HG03039 (cell line): ENCODE measurements at regions not wholly inside any gene's neighbourhood (a gene's known extent, or its start where the extent isn't known, plus 50 kb on each side); places are given as distances from the start of the nearest gene placed in this dataset.
"Not testable (repeated sequence)": the region's sequence is repeated elsewhere in the genome, so short reads cannot be mapped to it uniquely, and the experiment has no call there.

Experiments used
- ATAC-seq: cut with Tn5 transposase; IDR thresholded peaks from one replicate; pipeline ENCODE4 v1.9.1; 2021; ENCODE audit warnings: mild to moderate bottlenecking, moderate library complexity; ENCODE audit not compliant: unreplicated experiment

DNA sequence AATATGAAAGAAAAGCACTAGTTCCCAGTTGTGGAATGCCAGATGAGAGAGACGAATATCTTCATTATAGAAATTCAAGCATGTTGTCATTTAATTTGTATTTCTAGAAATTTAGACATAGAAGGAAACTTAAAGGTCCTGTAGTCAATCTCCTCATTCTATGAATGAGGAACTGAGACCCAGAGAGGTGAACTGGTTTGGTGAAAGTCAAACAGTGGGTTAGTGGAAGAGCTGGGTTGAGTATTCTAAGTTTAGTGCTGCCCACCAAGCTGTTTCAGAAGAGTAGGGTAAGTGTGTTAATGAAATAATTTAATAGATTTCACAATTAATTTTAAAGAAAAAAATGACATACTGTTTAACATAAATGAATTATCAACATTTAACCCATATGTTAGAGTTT lies 655.2 kb downstream of the FAM133A start:
- ATAC-seq = no peak

DNA sequence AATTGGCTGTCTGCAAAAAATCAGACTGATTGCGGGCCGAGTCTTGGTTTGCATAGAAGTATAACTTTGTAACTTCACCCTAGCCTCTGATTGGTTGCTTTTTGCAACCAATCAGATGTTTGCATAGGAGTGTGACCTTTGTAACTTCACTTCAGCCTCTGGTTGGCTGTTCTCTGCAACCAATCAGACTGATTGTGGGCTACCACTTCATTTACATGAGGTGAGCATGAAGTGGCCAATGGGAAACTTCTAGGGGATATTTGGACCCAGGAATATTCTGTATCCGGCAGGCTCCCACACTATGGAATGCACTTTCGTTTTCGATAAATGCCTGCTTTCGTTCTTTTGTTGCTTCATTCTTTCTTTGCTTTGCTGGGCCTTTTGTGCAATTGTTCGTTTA lies 667.7 kb downstream of the FAM133A start:
- ATAC-seq = not testable (repeated sequence)

DNA sequence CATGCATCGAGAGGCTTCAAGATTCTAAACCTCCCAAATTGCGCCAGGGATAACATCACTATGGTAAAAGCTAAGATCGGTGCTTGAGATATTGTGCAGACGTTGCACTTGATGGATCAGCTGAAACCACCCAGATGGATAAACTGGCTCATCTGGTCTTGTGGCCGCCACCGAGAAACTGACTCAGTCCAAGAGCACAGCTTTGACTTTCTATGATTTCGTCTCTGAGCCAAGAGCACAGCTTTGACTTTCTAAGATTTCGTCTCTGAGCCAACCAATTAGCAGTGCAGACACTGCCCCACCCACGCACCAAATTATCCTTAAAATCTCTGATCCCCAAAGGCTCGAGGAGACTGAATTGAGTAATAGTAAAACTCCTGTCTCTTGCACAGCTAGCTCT lies 687.2 kb downstream of the FAM133A start:
- ATAC-seq = no peak

- ATAC-seq = no peak
These were observed 691.7 kb downstream of the FAM133A start for GRCh38 chrX:94365736-94366135.

DNA sequence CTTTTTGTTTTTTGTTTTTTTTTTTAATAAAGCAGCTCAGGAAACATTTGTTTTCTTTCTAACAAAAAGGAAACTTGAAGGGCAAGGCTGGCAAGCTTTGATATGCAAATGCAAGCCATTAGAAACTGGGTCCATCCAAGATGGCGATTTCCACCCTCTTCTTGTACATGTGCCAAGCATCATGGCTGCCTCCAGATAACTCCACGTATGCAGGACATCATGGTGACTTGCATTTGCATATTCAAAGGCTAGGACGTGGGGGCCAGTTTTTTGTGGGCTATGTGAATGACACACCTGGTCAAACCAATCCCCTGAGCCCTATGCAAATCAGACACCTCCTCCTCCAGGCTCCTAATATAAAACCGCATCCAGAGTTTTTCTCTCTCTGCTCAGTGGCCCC lies 692.6 kb downstream of the FAM133A start:
- ATAC-seq = no peak

GRCh38 chrX:94389044-94389443 lies 715.0 kb downstream of the FAM133A start:
- ATAC-seq = no peak

GRCh38 chrX:94400488-94400887 lies 726.5 kb downstream of the FAM133A start:
- ATAC-seq = peak; percentile 98

DNA sequence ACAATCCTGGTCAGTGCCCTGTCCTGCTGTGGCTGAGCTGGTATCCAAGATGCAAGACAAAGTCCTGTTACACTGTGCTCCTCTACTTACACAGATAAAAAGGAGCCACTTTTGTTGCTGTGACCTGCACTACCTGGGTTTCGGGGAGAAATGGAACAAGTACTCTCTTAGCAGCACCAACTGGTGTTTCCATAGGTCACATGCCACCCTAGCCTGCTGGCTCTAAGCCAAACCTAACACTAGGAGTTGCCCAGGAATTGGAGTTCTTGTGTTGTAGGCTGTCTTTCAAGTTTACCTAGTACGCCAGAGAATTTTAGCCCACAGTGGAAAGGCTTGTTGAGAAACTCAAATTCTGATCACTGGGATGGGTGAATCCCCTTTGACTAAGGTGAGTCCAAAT lies 727.4 kb downstream of the FAM133A start:
- no peak for ATAC-seq

DNA sequence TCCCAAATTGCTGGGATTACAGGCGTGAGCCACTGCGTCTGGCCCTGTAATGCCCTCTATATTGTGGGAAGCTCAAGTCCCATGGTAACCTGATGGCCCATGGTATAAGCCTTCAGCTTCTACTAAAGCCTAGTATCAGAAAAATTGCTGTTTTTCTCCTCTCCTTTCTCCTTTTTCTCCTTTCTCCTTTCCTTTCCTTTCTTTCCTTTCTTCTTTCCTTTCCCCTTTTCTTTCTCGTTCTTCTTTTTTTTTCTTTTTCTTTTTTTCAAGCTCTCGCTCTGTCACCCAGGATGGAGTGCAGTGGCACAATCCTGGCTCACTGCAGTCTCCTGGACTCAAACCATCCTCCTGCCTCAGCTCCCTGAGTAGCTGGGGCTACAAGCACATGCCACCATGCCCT lies 740.7 kb downstream of the FAM133A start:
- no peak for ATAC-seq

DNA sequence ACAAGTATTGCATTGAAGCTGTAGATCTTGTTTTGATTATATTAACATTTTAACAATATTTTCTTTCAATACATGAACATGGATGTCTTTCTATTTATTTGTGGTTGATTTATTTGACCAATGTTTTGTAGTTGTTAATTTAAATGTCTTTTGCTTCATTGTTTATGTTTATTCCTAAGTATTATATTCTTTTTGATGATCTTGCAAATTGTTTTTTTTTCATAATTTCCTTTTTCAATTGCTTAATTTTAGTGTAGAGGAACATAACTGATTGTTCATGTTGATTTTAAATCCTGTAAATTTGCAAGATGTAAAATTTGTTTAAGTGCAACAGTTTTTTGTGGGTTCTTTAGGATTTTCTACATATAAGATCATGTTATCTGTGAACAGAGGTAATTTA lies 744.1 kb downstream of the FAM133A start:
- no peak for ATAC-seq

DNA sequence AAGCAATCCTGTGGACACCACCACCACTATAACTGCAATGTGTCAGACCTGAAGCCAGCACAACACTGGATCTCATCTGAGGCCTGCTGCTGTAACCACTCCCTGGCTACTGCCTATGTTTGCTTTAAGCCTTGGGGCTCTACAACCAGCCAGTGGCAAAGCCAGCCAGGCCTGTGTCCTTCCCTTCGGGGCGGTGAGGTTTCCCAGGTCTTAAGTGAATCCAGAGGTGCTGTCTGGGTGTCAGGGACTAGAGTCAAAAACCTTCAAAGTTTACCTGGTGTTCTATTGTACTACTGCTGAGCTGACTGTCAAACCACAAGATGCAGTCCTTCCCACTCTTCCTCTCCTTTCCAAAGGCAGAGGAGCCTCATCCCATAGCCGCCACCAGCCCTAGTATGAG lies 750.5 kb downstream of the FAM133A start:
- no peak for ATAC-seq

GRCh38 chrX:94430091-94430490 lies 756.1 kb downstream of the FAM133A start:
- ATAC-seq = no peak

- ATAC-seq = no peak
These were observed 761.8 kb downstream of the FAM133A start for GRCh38 chrX:94435799-94436198.

DNA sequence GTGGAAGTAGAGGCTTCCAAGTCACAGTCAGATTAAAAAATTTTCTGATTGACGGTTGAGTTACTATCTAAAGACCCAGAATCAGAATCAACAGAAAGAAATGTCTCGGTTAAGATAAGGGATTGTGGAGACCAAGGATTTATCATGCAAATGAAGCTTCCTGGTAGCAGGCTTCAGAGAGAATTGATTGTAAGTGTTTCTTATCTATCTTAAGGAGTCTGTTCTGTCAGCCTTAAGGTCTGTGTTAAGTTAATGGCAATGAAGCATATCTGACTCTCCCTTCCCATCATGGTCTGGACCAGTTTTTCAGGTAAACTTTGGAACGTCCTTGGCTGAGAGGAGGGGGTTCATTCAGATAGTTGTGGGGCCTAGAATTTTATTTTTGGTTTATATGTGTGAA lies 780.2 kb downstream of the FAM133A start:
- ATAC-seq = no peak

GRCh38 chrX:94454606-94455005 lies 780.6 kb downstream of the FAM133A start:
- ATAC-seq = no peak

- ATAC-seq = no peak
These were observed 781.8 kb downstream of the FAM133A start for GRCh38 chrX:94455782-94456181.

- no peak for ATAC-seq
These were observed 818.5 kb downstream of the FAM133A start for GRCh38 chrX:94492541-94492940.

- ATAC-seq = no peak
These were observed 819.4 kb downstream of the FAM133A start for GRCh38 chrX:94493405-94493804.

DNA sequence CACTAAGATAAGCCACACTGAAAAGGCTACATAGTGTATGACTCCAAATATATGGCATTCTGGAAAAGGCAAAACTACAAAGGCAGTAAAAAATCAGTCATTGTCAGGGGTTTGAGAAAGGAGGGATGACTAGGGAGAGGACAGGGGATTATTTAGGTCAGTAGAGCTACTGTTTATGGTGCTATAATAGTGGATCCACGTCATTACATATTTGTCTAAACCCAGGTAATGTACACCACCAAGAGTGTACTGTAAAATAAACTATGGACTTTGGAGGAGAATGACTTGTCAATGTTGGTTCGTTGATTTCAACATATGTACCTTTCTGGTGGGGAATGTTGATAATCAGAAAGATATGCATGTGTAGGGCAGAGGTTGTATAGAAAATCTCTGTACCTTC lies 837.6 kb downstream of the FAM133A start:
- ATAC-seq = no peak

GRCh38 chrX:94515009-94515408 lies 841.0 kb downstream of the FAM133A start:
- no peak for ATAC-seq

DNA sequence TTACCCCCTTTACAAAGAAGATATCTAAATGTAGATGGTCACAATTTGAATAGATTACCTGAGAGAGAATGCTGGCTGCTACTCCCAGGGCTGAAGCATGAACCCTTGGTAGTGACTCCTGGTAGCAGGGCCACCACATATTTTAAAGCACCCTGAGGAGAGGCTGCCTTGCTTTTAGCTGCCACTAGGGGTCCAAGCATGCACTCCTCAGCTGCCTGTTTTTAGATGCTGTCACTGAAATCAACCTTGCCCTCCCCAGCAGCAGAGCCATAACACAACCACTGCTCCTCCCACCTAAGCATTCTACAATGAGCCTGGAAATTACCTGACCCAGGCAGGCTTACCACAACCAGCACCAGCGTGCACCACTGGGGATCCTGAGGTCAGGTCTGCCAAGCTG lies 850.9 kb downstream of the FAM133A start:
- no peak for ATAC-seq

- no peak for ATAC-seq
These were observed 871.7 kb downstream of the FAM133A start for GRCh38 chrX:94545722-94546121.

- ATAC-seq = no peak
These were observed 877.8 kb downstream of the FAM133A start for GRCh38 chrX:94551831-94552230.

GRCh38 chrX:94560930-94561329 lies 886.9 kb downstream of the FAM133A start:
- ATAC-seq = no peak
